ENCODE measurements at regions not wholly inside any gene's neighbourhood (a gene's known extent, or its start where the extent isn't known, plus 50 kb on each side); places are given as distances from the start of the nearest gene placed in this dataset.

GRCh38 chr15:36275656-36276055 lies 303.8 kb upstream of the CDIN1 start:
- H3K4me2 ChIP-seq (ENCODE audit: low read length), result no peak overlapping the region

More at GRCh38 chr15:36275656-36276055, 303.8 kb upstream of the CDIN1 start:
- TF ChIP-seq ATF3 (IDR thresholded peaks at IDR 0.05), result no peak
- no peak for TF ChIP-seq JUND (IDR thresholded peaks at IDR 0.05)
- TF ChIP-seq ZBTB33 (IDR thresholded peaks at IDR 0.05; ENCODE audit: extremely low read depth, insufficient replicate concordance, low read length), result no peak
- no peak for TF ChIP-seq MAX (IDR thresholded peaks at IDR 0.05)
- TF ChIP-seq EZH2phosphoT487 (IDR thresholded peaks at IDR 0.05; ENCODE audit: borderline replicate concordance), result no peak
- no peak for TF ChIP-seq ZNF274 (IDR thresholded peaks at IDR 0.05; ENCODE audit: low read depth, low read length)
- no peak for TF ChIP-seq EGR1 (IDR thresholded peaks at IDR 0.05; ENCODE audit: low read depth)
- TF ChIP-seq SRF (IDR thresholded peaks at IDR 0.05; ENCODE audit: low read depth), result no peak
- no peak for TF ChIP-seq CTCF (IDR thresholded peaks at IDR 0.05 in 2 of 3, conservative IDR thresholded peaks at IDR 0.05 in 1 of 3; ENCODE audit: borderline replicate concordance in 1 of 3, insufficient read depth in 1 of 3, low read depth in 2 of 3, low read length in 2 of 3)
- TF ChIP-seq POLR2AphosphoS5 (IDR thresholded peaks at IDR 0.05; ENCODE audit: low read depth, low read length), result no peak
- TF ChIP-seq ZFX (IDR thresholded peaks at IDR 0.05), result no peak
- no peak for TF ChIP-seq POLR2A (IDR thresholded peaks at IDR 0.05; ENCODE audit: borderline replicate concordance, extremely low read depth, insufficient read depth, insufficient read length)
- TF ChIP-seq SIN3A (IDR thresholded peaks at IDR 0.05; ENCODE audit: low read depth), result no peak
- no peak for TF ChIP-seq CEBPB (IDR thresholded peaks at IDR 0.05; ENCODE audit: low read depth)
- TF ChIP-seq EZH2 (IDR thresholded peaks at IDR 0.05), result no peak
- BruUV-seq (replicated peaks), result no TSS peak
- no peaks in the 10 kb centered on the region for H3K79me2 ChIP-seq (ENCODE audit: insufficient read depth, low read length)
- no peak overlapping the region for H3K27ac ChIP-seq (ENCODE audit: low read depth, low read length)
- ATAC-seq (no peak), DNase-seq (ENCODE audit: low read depth, low spot score) (no peak)
- H4K20me1 ChIP-seq (ENCODE audit: insufficient read depth), result no peaks in the 10 kb centered on the region
- no peaks in the 10 kb centered on the region for H3K9me2 ChIP-seq (ENCODE audit: insufficient read depth)
- no peak overlapping the region for H2AFZ ChIP-seq (ENCODE audit: low read depth, low read length, poor library complexity, severe bottlenecking)
- ChIA-PET POLR2A (no interaction called here), CTCF (no interaction called here), RAD21 (ENCODE audit: low non-redundant PET in 1 of 2, low total read pairs in 2 of 2, uncharacterized antibody in 2 of 2, unreplicated experiment in 2 of 2) (no interaction called here)
- H3K36me3 ChIP-seq (ENCODE audit: control insufficient read depth in 1 of 2, insufficient read depth in 2 of 2, low read length in 2 of 2), result peaks cover 0 to 9% of the 10 kb centered on the region in 2 experiments; a peak in 1 of 4 replicates
- no peaks in the 10 kb centered on the region for H3K27me3 ChIP-seq (ENCODE audit: insufficient read depth, low read length)
- H3K9me3 ChIP-seq (ENCODE audit: control insufficient read depth in 1 of 2, insufficient read depth in 1 of 2, low read depth in 1 of 2, low read length in 2 of 2), result peaks cover 8 to 26% of the 10 kb centered on the region in 2 experiments; a peak in 2 of 4 replicates
- no peak overlapping the region for H3K4me3 ChIP-seq (replicated peaks in 1 of 2; ENCODE audit: low read depth in 1 of 2, low read length in 2 of 2)
- no peaks in the 10 kb centered on the region for H3K4me1 ChIP-seq (ENCODE audit: control insufficient read depth in 1 of 2, insufficient read depth in 2 of 2, low read length in 2 of 2)
- intact Hi-C loops (cut with micrococcal nuclease), result no loop called here
- no peak overlapping the region for H3K9ac ChIP-seq (ENCODE audit: low read length)

Data from HCT116 (cell line).